NCI-H2227 (cell line): ENCODE measurements at regions not wholly inside any gene's neighbourhood (a gene's known extent, or its start where the extent isn't known, plus 50 kb on each side); places are given as distances from the start of the nearest gene placed in this dataset.
"Not testable (repeated sequence)": the region's sequence is repeated elsewhere in the genome, so short reads cannot be mapped to it uniquely, and the experiment has no call there.

Experiments used
- DNase-seq: peaks from one replicate; lab custom pipeline; 2025; ENCODE audit not compliant: unreplicated experiment; lab: John Stamatoyannopoulos, UW

DNA sequence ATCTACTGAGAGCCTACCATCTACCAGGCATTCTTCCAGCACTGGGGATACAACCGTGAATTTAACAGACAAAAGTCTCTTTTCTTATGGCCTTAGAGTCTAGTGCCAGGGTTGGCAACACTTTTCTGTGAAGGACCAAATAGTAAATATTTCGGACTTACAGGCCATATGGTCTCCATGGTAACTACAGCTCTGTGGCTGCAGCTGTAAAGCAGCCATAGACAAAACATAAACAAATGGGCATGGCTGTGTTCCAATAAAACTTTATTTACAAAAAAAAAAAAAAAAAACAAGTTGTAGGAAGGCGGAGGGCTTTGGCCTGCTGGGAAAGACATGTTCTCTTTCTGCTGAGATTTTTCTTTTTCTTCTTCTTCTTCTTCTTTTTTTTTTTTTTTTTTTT is 98.7 kb downstream of the ABCC12 start:
- no peak for DNase-seq

- DNase-seq = peak; percentile 61
Measured at GRCh38 chr16:48054881-48055601, 100.8 kb downstream of the ABCC12 start.

GRCh38 chr16:48053418-48053745 is 102.4 kb downstream of the ABCC12 start:
- DNase-seq = no peak

- DNase-seq = no peak
Measured at GRCh38 chr16:48052731-48053417, 102.9 kb downstream of the ABCC12 start.

GRCh38 chr16:48050871-48051270 is 104.9 kb downstream of the ABCC12 start:
- DNase-seq = no peak

DNA sequence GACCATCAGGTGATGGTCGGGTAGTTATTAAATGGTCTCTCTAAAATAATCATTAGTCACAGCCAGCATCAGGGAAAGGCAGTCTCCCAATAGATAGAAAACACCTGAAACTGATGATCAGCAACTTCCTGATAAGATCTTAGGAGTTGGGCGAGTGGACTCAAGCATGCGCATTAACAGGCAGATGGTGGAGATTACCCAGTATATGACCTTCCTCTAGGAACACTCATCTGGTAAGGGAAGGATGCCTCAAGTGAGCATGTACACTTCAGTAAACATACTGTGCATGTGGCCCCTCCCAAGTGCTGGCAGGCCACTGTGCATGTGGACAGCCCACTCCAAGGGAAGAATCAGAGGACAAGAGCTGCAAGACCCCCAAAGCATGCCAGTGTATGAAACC is 105.9 kb downstream of the ABCC12 start:
- no peak for DNase-seq

GRCh38 chr16:48047720-48048119 is 108.1 kb downstream of the ABCC12 start:
- DNase-seq = no peak

- DNase-seq = no peak
Measured at GRCh38 chr16:48047241-48047640, 108.6 kb downstream of the ABCC12 start.

DNA sequence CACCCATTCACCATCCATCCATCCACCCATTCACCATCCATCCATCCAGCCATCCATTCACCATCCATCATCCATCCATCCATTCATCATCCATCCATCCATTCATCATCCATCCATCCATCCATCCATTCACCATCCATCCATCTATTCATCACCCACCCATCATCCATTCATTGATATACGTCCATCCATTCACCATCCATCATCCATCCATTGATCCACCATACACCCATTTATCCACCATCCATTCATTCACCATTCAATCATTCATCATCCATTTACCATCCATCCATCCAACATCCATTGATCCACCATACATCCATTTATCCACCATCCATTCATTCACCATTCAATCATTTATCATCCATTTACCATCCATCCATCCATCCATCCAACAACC is 111.7 kb downstream of the ABCC12 start:
- DNase-seq = no peak

DNA sequence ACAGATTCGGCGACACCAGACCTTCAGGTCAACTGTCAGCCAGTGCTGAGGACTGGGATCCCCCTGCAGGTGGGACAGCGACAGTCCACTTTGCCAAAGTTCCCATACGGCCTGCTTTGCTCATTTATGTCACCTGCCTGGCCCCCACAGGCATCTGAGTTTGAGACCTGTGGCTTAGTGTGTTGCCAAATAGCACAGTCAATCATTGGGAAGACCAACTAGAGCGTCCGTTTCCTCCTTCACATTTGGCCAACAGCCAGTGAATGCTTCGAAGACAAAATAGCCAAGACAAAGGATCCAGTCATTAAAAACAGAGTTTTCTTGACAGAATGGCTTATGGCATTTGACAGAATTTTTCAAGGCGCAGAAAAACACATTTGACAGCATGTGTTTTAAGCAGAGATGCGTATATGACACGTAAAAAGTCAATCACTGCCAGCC is 113.8 kb downstream of the ABCC12 start:
- DNase-seq = peak; percentile 35

DNA sequence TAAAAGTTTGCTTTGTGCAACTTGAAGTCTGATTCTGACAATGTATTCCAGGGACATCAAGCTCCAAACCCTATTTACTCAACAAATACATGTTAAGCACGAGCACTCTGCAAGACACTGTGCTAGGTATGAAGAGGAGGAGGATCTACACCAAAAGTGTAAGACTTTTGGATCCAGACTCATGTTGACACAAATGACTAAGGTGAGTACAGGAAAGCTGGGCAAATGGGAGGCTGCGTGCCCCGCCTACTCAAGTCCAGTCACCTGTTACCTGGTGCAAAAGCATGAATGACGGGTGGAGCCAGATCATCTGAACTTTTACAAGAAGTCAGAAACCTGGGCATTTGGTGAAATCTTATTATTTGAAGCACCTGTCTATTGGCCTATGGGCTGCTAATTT is 120.7 kb downstream of the ABCC12 start:
- DNase-seq = no peak

DNA sequence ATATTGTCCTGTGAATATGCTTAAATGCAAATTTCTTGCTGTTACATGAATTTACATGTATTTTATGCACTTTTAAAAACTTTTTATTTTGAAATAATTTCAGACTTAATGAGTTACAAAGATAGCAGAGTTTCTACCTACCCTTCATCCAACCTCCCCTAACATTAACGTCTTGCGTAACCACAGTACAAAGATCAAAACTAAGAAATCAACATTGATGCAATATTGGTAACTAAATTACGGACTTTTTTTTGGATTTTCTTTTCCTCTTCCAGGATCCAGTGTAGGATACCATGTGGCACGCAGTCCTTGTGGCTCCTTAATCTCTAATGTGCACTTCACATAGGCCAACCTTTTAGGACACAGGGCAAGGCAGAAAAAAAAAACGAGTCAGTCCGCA is 124.9 kb downstream of the ABCC12 start:
- DNase-seq = no peak

DNA sequence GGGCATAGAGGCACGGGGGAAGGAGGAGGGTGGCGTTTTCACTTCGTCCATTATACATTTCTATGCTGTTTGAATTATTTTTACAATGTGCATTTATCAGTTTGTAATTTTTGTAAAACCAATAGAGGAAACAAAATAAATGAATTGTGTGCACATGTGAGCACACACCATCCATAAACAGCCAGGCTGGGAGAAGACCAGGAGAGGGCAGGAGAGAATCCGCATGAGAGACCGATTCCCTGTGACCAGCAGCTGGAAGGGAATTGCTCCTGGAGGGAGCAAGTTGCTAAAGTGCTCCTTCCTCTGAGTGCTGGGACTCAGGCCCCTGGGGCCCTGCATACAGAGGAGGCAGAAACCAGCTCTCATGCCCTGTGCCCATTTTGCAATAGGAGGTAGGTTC is 126.0 kb downstream of the ABCC12 start:
- no peak for DNase-seq

- DNase-seq = no peak
Measured at GRCh38 chr16:48025359-48025758, 130.4 kb downstream of the ABCC12 start.

DNA sequence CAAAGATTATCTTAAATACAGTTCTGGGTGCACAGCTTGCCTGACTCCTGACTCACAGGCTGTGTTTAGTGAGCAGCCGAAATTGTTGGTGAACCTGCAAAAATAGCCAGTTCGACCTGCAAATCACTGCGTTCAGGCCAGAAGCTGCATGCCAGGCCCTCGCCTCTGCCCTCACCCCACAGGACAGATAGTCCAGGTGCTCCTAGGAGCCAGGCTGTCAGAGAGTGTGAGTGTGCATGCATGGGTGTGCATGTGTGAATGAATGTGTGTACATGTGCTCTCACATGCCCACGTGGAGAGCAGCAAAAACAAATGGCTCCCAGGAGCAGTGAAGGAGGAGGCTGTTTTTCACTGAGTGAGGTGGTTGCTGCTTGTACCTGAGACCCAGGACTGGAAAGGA is 131.8 kb downstream of the ABCC12 start:
- peak; percentile 20 for DNase-seq

- DNase-seq = no peak
Measured at GRCh38 chr16:48022496-48022895, 133.3 kb downstream of the ABCC12 start.

GRCh38 chr16:48020617-48021016 is 135.2 kb downstream of the ABCC12 start:
- not testable (repeated sequence) for DNase-seq

- DNase-seq = no peak
Measured at GRCh38 chr16:48014349-48015135, 141.3 kb downstream of the ABCC12 start.

DNA sequence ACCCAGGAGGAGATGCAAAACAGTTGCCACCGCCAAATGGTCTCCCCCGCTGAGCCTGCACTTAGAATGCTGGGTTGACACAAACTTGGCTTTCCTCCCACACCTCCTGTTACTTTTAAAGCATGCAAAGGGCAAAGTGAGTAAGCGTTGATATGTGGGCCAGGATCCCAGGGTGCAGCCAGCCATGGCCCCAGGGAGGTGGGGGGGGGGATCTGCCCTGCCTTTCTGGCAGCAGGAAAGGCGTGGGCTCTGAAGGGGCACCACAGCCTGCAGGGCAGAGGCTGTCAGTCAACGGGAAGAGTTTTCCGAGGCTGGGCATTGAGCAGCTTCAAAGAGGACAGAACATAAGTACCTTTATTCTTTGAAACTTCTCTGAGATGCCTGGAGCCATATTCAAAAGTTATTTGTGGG is 142.3 kb downstream of the ABCC12 start:
- DNase-seq = no peak

DNA sequence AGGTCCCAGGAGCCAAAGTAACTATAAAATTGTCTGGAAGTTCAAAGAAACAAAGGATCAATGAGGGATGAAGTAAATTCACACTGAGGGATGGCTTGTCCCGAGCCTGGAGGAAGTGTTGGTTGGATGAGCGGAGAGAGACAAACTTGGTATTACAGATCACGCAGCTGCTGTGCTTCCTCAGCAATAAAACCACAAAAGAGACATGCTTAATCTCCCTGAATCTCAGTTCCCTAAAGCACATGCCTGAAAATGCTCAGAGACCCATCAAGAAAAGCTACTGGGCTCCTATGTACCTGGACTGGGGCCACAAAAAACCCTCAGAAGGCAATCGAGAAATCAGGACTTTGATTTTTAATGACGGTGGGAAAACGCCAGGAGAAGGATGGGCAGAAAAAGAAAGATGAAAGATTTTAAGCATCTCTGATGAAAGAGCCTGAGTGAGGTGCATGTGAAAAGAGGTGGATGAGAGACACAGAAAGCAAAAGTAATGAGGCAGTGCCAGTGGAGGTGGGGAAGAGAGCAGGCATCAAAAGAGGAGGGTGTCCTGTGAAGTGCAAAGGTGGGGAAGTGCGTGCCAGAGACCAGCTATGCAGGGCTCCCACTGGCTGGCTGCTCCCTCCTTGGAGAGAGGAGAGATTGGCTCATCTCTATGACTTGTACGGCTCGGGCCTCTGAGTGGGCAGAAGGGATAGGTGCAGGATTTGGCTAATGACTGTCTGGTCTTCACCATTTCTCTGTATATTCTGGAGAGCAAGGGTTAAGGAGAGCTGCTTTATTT is 143.7 kb downstream of the ABCC12 start:
- no peak for DNase-seq

GRCh38 chr16:48011466-48011865 is 144.3 kb downstream of the ABCC12 start:
- no peak for DNase-seq
